Astrocyte (in vitro differentiated cells and primary cell): ENCODE measurements at regions not wholly inside any gene's neighbourhood (a gene's known extent, or its start where the extent isn't known, plus 50 kb on each side); places are given as distances from the start of the nearest gene placed in this dataset.
"Not testable (repeated sequence)": the region's sequence is repeated elsewhere in the genome, so short reads cannot be mapped to it uniquely, and the experiment has no call there.

Source experiments
- DNase-seq: peaks from one replicate; pipeline ENCODE4 v3.0.0-alpha.2; 2010; ENCODE audit warnings: low read depth
- FAIRE-seq: peaks from 2 replicates; lab custom pipeline; 2011; peaks lifted over from hg19 to GRCh38; lab: Jason Lieb, UNC
- H2AFZ ChIP-seq: 2 replicates; pipeline ENCODE4 v1.6.0; 2012; ENCODE audit warnings: low read depth, low read length, inconsistent platforms
- H3K27ac ChIP-seq: 2 replicates; pipeline ENCODE4 v1.5.1; 2011; ENCODE audit warnings: low read depth, low read length, inconsistent platforms
- H3K27me3 ChIP-seq: 2 replicates; pipeline ENCODE4 v1.6.0; 2011; ENCODE audit warnings: low read length, inconsistent platforms; ENCODE audit not compliant: insufficient read depth
- H3K36me3 ChIP-seq: 2 replicates; pipeline ENCODE4 v1.5.1; 2011; ENCODE audit warnings: low read length, inconsistent platforms; ENCODE audit not compliant: insufficient read depth
- H3K4me1 ChIP-seq: 2 replicates; pipeline ENCODE4 v1.5.1; 2011; ENCODE audit warnings: low read length, inconsistent platforms; ENCODE audit not compliant: insufficient read depth
- H3K4me2 ChIP-seq: 2 replicates; pipeline ENCODE4 v1.6.0; 2012; ENCODE audit warnings: low read length, inconsistent platforms
- H3K4me3 ChIP-seq: 2 replicates; pipeline ENCODE4 v1.5.1; 2011; ENCODE audit warnings: low read depth, mild to moderate bottlenecking, low read length, inconsistent platforms; ENCODE audit not compliant: insufficient read depth
- H3K79me2 ChIP-seq: 2 replicates; pipeline ENCODE4 v1.6.0; 2012; ENCODE audit warnings: mild to moderate bottlenecking, low read length, inconsistent platforms; ENCODE audit not compliant: insufficient read depth
- H3K9ac ChIP-seq: 2 replicates; pipeline ENCODE4 v1.6.0; 2012; ENCODE audit warnings: mild to moderate bottlenecking, low read length, inconsistent platforms
- H3K9me3 ChIP-seq: 2 replicates; pipeline ENCODE4 v1.5.1; 2012; ENCODE audit warnings: low read depth, mild to moderate bottlenecking, low read length, inconsistent platforms; ENCODE audit not compliant: insufficient read depth
- H4K20me1 ChIP-seq: 2 replicates; pipeline ENCODE4 v1.6.0; 2012; ENCODE audit warnings: low read length, inconsistent platforms; ENCODE audit not compliant: insufficient read depth
- H3K27ac Mint-ChIP-seq: one replicate; pipeline ENCODE4 v1.8.0; 2021; ENCODE audit warnings: mild to moderate bottlenecking, mixed read lengths; ENCODE audit not compliant: unreplicated experiment
- H3K27me3 Mint-ChIP-seq: one replicate; pipeline ENCODE4 v1.8.0; 2021; ENCODE audit warnings: low read depth, mixed read lengths; ENCODE audit not compliant: unreplicated experiment
- H3K36me3 Mint-ChIP-seq: one replicate; pipeline ENCODE4 v1.8.0; 2021; ENCODE audit warnings: low read depth, mixed read lengths; ENCODE audit not compliant: unreplicated experiment
- H3K4me1 Mint-ChIP-seq: one replicate; pipeline ENCODE4 v1.8.0; 2021; ENCODE audit warnings: low read depth, mixed read lengths; ENCODE audit not compliant: unreplicated experiment
- H3K4me3 Mint-ChIP-seq: one replicate; pipeline ENCODE4 v1.8.0; 2021; ENCODE audit warnings: mild to moderate bottlenecking, moderate library complexity, mixed read lengths; ENCODE audit not compliant: unreplicated experiment
- H3K9me3 Mint-ChIP-seq: one replicate; pipeline ENCODE4 v1.8.0; 2021; ENCODE audit warnings: mild to moderate bottlenecking, mixed read lengths; ENCODE audit not compliant: unreplicated experiment

DNA sequence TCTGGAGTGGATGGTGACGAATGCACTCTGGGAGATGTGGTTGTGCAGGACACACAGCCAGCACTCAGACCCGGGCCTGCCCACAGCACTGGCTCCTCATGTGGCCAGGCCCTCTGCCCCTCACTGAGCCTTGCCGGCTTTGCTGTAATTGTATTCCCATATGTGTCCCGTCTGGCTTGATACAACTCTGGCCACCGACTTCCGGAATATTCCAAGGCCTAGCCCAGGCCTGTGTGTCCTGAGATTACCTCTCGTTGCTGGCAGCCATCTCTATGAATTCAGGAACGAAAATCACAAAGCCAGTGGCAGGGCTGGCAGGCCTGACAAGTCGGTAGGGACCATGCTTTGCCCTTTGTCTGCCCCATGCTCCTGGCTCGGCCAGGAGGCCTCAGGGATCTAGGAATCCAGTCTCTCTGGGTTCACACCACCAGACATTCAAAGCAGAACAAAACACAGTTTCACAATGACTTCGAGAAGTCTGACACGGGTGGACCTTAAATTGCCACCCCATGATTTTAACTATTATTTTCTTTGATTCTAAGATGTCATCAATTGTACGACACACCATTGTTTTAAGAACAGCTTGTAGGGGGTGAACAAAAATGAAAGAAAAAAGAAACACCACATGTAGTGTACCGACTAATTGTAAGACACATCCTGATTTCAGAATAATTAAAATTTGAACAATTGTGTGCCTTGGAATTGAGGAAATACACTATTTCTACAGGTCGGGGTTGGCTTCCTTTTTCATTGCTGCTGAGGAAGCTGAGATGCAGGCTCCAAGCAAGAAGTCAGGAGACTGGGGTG, 154.5 kb downstream of the BCL2L11 start:
- not testable (repeated sequence) for H3K36me3 Mint-ChIP-seq, H4K20me1 ChIP-seq, H3K4me2 ChIP-seq, H3K27me3 Mint-ChIP-seq, FAIRE-seq, H3K4me3 Mint-ChIP-seq, H3K4me3 ChIP-seq, H3K9ac ChIP-seq, H3K4me1 ChIP-seq, H3K36me3 ChIP-seq, H3K79me2 ChIP-seq, H3K4me1 Mint-ChIP-seq, H3K9me3 ChIP-seq, DNase-seq, H3K9me3 Mint-ChIP-seq, H3K27ac ChIP-seq, H2AFZ ChIP-seq, H3K27me3 ChIP-seq, H3K27ac Mint-ChIP-seq

DNA sequence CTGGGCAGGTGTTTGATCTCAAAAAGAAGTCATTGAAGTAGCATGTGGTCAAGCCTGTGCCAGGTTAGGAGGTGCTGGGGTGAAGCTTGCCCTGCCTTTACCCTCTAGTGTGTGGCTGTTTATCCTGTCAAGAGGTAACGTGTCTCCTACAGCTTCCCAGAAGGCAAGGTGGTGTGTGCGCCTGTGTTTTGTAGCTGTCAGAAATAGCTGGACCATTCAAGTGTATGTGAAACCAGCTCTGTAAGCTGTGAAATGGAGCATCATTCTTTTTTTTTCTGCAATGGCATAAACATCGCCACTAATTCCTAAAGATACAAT, 155.1 kb downstream of the BCL2L11 start:
- not testable (repeated sequence) for H3K79me2 ChIP-seq, H3K9me3 Mint-ChIP-seq, H3K4me1 Mint-ChIP-seq, DNase-seq, H2AFZ ChIP-seq, H3K27me3 ChIP-seq, H3K4me2 ChIP-seq, H3K9me3 ChIP-seq, H4K20me1 ChIP-seq, H3K9ac ChIP-seq, H3K4me3 ChIP-seq, H3K27ac ChIP-seq, H3K36me3 Mint-ChIP-seq, H3K4me1 ChIP-seq, FAIRE-seq, H3K4me3 Mint-ChIP-seq, H3K36me3 ChIP-seq, H3K27ac Mint-ChIP-seq, H3K27me3 Mint-ChIP-seq

DNA sequence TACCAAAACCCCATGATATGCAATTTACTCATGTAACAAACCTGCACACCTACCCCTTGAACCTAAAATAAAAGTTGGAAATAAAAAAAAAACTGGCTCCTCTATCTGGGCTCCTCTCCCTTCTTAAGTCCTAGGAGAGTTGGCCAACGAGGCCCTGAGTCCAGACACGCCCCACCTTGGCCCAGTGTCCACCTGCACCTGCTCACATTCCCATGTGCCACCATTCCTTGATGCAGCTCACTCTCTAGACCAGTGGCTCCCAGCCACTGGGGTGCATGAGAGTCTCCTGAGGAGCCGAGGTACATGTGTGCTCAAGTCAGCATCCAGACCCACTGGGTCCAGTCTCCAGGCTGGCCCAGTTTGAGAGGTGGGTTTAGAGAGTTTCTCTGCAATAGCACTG, 157.4 kb downstream of the BCL2L11 start:
- H3K36me3 Mint-ChIP-seq, DNase-seq, H3K4me1 Mint-ChIP-seq, H3K4me3 ChIP-seq, H3K9me3 Mint-ChIP-seq, H3K9me3 ChIP-seq, H3K9ac ChIP-seq, H3K27me3 Mint-ChIP-seq, H3K4me3 Mint-ChIP-seq, H3K4me1 ChIP-seq, H3K27me3 ChIP-seq, H3K27ac Mint-ChIP-seq, H3K36me3 ChIP-seq, H3K27ac ChIP-seq, FAIRE-seq, H3K4me2 ChIP-seq, H4K20me1 ChIP-seq, H2AFZ ChIP-seq, H3K79me2 ChIP-seq: not testable (repeated sequence)

DNA sequence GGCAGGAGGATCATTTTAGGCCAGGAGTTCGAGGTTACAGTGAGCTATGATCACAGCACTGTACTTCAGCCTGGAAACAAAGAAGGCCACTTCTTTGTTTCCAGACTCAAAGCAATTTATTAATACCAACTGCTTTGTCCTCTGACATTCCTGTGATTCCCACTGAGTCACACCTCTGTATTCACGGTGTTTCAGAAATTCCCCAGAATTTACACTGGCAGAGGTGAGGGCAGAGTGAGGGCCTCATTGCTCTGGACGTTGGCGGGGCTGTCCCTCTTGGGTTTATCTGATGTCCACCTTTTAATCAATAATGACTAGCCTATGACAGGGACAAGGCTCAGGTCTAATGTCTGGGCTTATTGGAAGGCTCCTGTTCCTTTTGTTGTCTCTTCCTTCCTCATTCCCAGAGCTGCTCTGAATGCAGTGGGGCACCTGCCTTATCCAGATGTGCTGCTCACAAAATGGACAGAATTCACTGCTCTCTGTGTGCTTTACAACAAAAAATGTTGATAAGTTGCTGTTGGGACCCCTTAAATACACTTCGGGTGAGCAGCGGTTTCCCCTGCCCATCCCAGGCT, 160.1 kb downstream of the BCL2L11 start:
- H3K4me2 ChIP-seq, H3K27ac Mint-ChIP-seq, H3K36me3 Mint-ChIP-seq, H3K4me3 ChIP-seq, H3K4me1 ChIP-seq, H3K4me1 Mint-ChIP-seq, DNase-seq, H3K27me3 ChIP-seq, H3K36me3 ChIP-seq, H3K9ac ChIP-seq, H3K27ac ChIP-seq, H2AFZ ChIP-seq, H3K9me3 Mint-ChIP-seq, H3K27me3 Mint-ChIP-seq, FAIRE-seq, H3K4me3 Mint-ChIP-seq, H3K79me2 ChIP-seq, H3K9me3 ChIP-seq, H4K20me1 ChIP-seq: not testable (repeated sequence)

DNA sequence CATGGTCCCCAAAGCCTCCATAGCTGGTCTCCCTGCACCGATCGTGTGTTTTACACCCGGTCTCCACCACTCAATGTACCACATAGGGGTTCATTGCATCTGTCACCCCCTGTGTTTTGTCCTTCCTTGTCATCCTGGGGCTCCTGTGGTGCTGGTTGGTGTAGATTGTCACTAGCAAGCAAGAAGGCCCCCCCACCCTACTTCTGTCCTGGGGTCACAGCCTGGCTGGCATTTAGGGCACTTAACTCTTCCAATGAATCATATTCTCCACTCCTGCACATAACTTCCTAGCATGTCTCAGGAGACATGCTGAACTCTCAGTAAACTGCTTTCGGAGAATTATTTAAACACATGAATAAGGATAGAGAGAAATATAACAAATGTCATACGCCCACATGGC, 161.4 kb downstream of the BCL2L11 start:
- H3K36me3 ChIP-seq, H4K20me1 ChIP-seq, FAIRE-seq, H3K9me3 Mint-ChIP-seq, H3K4me2 ChIP-seq, H3K27me3 Mint-ChIP-seq, H3K9me3 ChIP-seq, DNase-seq, H3K4me1 Mint-ChIP-seq, H3K27ac Mint-ChIP-seq, H3K79me2 ChIP-seq, H3K27me3 ChIP-seq, H3K36me3 Mint-ChIP-seq, H2AFZ ChIP-seq, H3K4me1 ChIP-seq, H3K9ac ChIP-seq, H3K4me3 Mint-ChIP-seq, H3K27ac ChIP-seq, H3K4me3 ChIP-seq: not testable (repeated sequence)
